Natural killer cell treated with Interleukin-12 subunit alpha and Interleukin-12 subunit beta and Interleukin-15 and Interleukin-18, amount 100 ng/mL, for 72 hours (primary cell): ENCODE measurements at regions not wholly inside any gene's neighbourhood (a gene's known extent, or its start where the extent isn't known, plus 50 kb on each side); places are given as distances from the start of the nearest gene placed in this dataset.

Experiments used
- ATAC-seq, 2 donors: fragments of 150-1000 bp; cut with Tn5 transposase in 1 of 2; sonication (Bioruptor Pico), chemical (Tn5 transposase) in 1 of 2; 2 replicates each; pipeline ENCODE4 v1.10.0; 2021
- DNase-seq: peaks from one replicate; pipeline ENCODE4 v3.0.0; 2022; ENCODE audit warnings: low spot score
- H3K27ac Mint-ChIP-seq, 2 donors: 1 replicate in 1 of 2; 2 replicates in 1 of 2; pipeline ENCODE4 v1.8.0; 2022; ENCODE audit warnings: mixed read lengths in 2 of 2, mild to moderate bottlenecking in 1 of 2, moderate library complexity in 1 of 2
- H3K27me3 Mint-ChIP-seq, 2 donors: 1 replicate in 1 of 2; 2 replicates in 1 of 2; pipeline ENCODE4 v1.8.0; 2022; ENCODE audit warnings: mixed read lengths in 2 of 2
- H3K36me3 Mint-ChIP-seq: one replicate; pipeline ENCODE4 v1.8.0; 2022; ENCODE audit warnings: mixed read lengths
- H3K4me1 Mint-ChIP-seq, 2 donors: 1 replicate in 1 of 2; 2 replicates in 1 of 2; pipeline ENCODE4 v1.8.0; 2022; ENCODE audit warnings: low read depth in 2 of 2, mixed read lengths in 2 of 2, mild to moderate bottlenecking in 1 of 2
- H3K4me3 Mint-ChIP-seq: one replicate; pipeline ENCODE4 v1.8.0; 2022; ENCODE audit warnings: mixed read lengths
- H3K9me3 Mint-ChIP-seq: 2 replicates; pipeline ENCODE4 v1.8.0; 2022; ENCODE audit warnings: mixed read lengths

GRCh38 chr5:73344835-73345234, 103.7 kb downstream of the FOXD1 start:
- peaks cover 34 to 40% of the 10 kb centered on the region in 2 donors for H3K27me3 Mint-ChIP-seq
- no peak for DNase-seq
- H3K36me3 Mint-ChIP-seq = peaks cover 13% of the 10 kb centered on the region
- no peak overlapping the region for H3K27ac Mint-ChIP-seq
- peaks cover 10% of the 10 kb centered on the region for H3K9me3 Mint-ChIP-seq
- no peak for ATAC-seq
- H3K4me1 Mint-ChIP-seq = no peaks in the 10 kb centered on the region
- H3K4me3 Mint-ChIP-seq = no peak overlapping the region

- no peak overlapping the region for H3K4me3 Mint-ChIP-seq
- H3K27me3 Mint-ChIP-seq = peaks cover 34 to 42% of the 10 kb centered on the region in 2 donors
Measured at GRCh38 chr5:73339711-73340110, 108.9 kb downstream of the FOXD1 start.

GRCh38 chr5:73339051-73339575, 109.5 kb downstream of the FOXD1 start:
- Mint-ChIP-seq H3K9me3 (no peaks in the 10 kb centered on the region), H3K27me3 (peaks cover 34 to 43% of the 10 kb centered on the region in 2 donors), H3K4me1 (no peaks in the 10 kb centered on the region), H3K27ac (no peak overlapping the region), H3K4me3 (no peak overlapping the region), H3K36me3 (no peaks in the 10 kb centered on the region)
- ATAC-seq (no peak), DNase-seq (no peak)

More at GRCh38 chr5:73339711-73340110, 108.9 kb downstream of the FOXD1 start:
- no peak for ATAC-seq
- Mint-ChIP-seq H3K9me3 (no peaks in the 10 kb centered on the region), H3K36me3 (no peaks in the 10 kb centered on the region), H3K27ac (no peak overlapping the region), H3K4me1 (no peaks in the 10 kb centered on the region)
- no peak for DNase-seq

- DNase-seq = no peak
- Mint-ChIP-seq H3K9me3 (no peaks in the 10 kb centered on the region), H3K4me1 (no peaks in the 10 kb centered on the region), H3K27ac (no peak overlapping the region), H3K4me3 (no peak overlapping the region), H3K36me3 (no peaks in the 10 kb centered on the region), H3K27me3 (peaks cover 38 to 50% of the 10 kb centered on the region in 2 donors)
- ATAC-seq = no peak
Measured at GRCh38 chr5:73338256-73339050, 110.1 kb downstream of the FOXD1 start.

- Mint-ChIP-seq H3K4me1 (no peaks in the 10 kb centered on the region), H3K9me3 (no peaks in the 10 kb centered on the region), H3K27ac (no peak overlapping the region), H3K36me3 (peaks cover 2% of the 10 kb centered on the region), H3K27me3 (peaks cover 35 to 56% of the 10 kb centered on the region in 2 donors), H3K4me3 (no peak overlapping the region)
- DNase-seq = no peak
- no peak for ATAC-seq
Measured at GRCh38 chr5:73337586-73338255, 110.9 kb downstream of the FOXD1 start.

GRCh38 chr5:73336366-73336765, 112.2 kb downstream of the FOXD1 start:
- ATAC-seq = no peak
- Mint-ChIP-seq H3K9me3 (peaks cover 3% of the 10 kb centered on the region), H3K27ac (no peak overlapping the region), H3K36me3 (peaks cover 13% of the 10 kb centered on the region), H3K4me1 (no peaks in the 10 kb centered on the region), H3K27me3 (peaks cover 41 to 69% of the 10 kb centered on the region in 2 donors), H3K4me3 (no peak overlapping the region)
- DNase-seq = no peak

- DNase-seq (no peak), ATAC-seq (no peak)
- H3K27me3 Mint-ChIP-seq = peaks cover 32 to 69% of the 10 kb centered on the region in 2 donors
- H3K9me3 Mint-ChIP-seq = peaks cover 3% of the 10 kb centered on the region
- no peak overlapping the region for H3K4me3 Mint-ChIP-seq
- H3K36me3 Mint-ChIP-seq = peaks cover 19% of the 10 kb centered on the region
- H3K27ac Mint-ChIP-seq = no peak overlapping the region
- H3K4me1 Mint-ChIP-seq = no peaks in the 10 kb centered on the region
Measured at GRCh38 chr5:73333944-73334703, 114.5 kb downstream of the FOXD1 start.

- peaks cover 3% of the 10 kb centered on the region for H3K9me3 Mint-ChIP-seq
- no peaks in the 10 kb centered on the region for H3K4me1 Mint-ChIP-seq
- peaks cover 19% of the 10 kb centered on the region for H3K36me3 Mint-ChIP-seq
- DNase-seq (no peak), ATAC-seq (no peak)
- no peak overlapping the region for H3K4me3 Mint-ChIP-seq
- H3K27ac Mint-ChIP-seq = no peak overlapping the region
- peaks cover 24 to 63% of the 10 kb centered on the region in 2 donors for H3K27me3 Mint-ChIP-seq
Measured at GRCh38 chr5:73330613-73331012, 118.0 kb downstream of the FOXD1 start.

GRCh38 chr5:73328640-73329039, 119.9 kb downstream of the FOXD1 start:
- H3K27me3 Mint-ChIP-seq = peaks cover 25 to 66% of the 10 kb centered on the region in 2 donors
- no peak for DNase-seq
- peaks cover 19% of the 10 kb centered on the region for H3K36me3 Mint-ChIP-seq
- ATAC-seq = no peak
- peaks cover 3% of the 10 kb centered on the region for H3K9me3 Mint-ChIP-seq
- no peak overlapping the region for H3K4me3 Mint-ChIP-seq
- H3K4me1 Mint-ChIP-seq = no peaks in the 10 kb centered on the region
- no peak overlapping the region for H3K27ac Mint-ChIP-seq

- Mint-ChIP-seq H3K27me3 (peaks cover 25 to 67% of the 10 kb centered on the region in 2 donors), H3K9me3 (peaks cover 3% of the 10 kb centered on the region), H3K36me3 (peaks cover 19% of the 10 kb centered on the region), H3K27ac (no peak overlapping the region), H3K4me1 (no peaks in the 10 kb centered on the region), H3K4me3 (no peak overlapping the region)
- DNase-seq (no peak), ATAC-seq (no peak)
Measured at GRCh38 chr5:73327908-73328455, 120.6 kb downstream of the FOXD1 start.

- peaks cover 24 to 56% of the 10 kb centered on the region in 2 donors for H3K27me3 Mint-ChIP-seq
- ATAC-seq (no peak), DNase-seq (no peak)
- H3K9me3 Mint-ChIP-seq = no peaks in the 10 kb centered on the region
- H3K27ac Mint-ChIP-seq = no peak overlapping the region
- H3K36me3 Mint-ChIP-seq = no peaks in the 10 kb centered on the region
- no peak overlapping the region for H3K4me3 Mint-ChIP-seq
- H3K4me1 Mint-ChIP-seq = no peaks in the 10 kb centered on the region
Measured at GRCh38 chr5:73325546-73325945, 123.0 kb downstream of the FOXD1 start.

GRCh38 chr5:73323466-73323865, 125.1 kb downstream of the FOXD1 start:
- Mint-ChIP-seq H3K27ac (no peak overlapping the region), H3K27me3 (peaks cover 29 to 59% of the 10 kb centered on the region in 2 donors), H3K36me3 (no peaks in the 10 kb centered on the region), H3K4me3 (no peak overlapping the region), H3K4me1 (no peaks in the 10 kb centered on the region), H3K9me3 (no peaks in the 10 kb centered on the region)
- DNase-seq = no peak
- no peak for ATAC-seq

- DNase-seq (no peak), ATAC-seq (no peak)
- Mint-ChIP-seq H3K27me3 (peaks cover 32 to 68% of the 10 kb centered on the region in 2 donors), H3K27ac (no peak overlapping the region), H3K9me3 (no peaks in the 10 kb centered on the region), H3K4me3 (no peak overlapping the region), H3K36me3 (no peaks in the 10 kb centered on the region), H3K4me1 (no peaks in the 10 kb centered on the region)
Measured at GRCh38 chr5:73322437-73323076, 126.0 kb downstream of the FOXD1 start.
